Aorta (tissue), 5 donors: ENCODE measurements at regions not wholly inside any gene's neighbourhood (a gene's known extent, or its start where the extent isn't known, plus 50 kb on each side); places are given as distances from the start of the nearest gene placed in this dataset.

Experiments
- ATAC-seq: fragments of 200-7000 bp; cut with Tn5 transposase; one replicate; pipeline ENCODE4 v1.9.1; 2022; ENCODE audit warnings: moderate library complexity; ENCODE audit not compliant: low FRiP score
- DNase-seq, 2 donors: peaks; one replicate each; pipeline ENCODE4 v3.0.0-alpha.2; 2020
- H3K27ac ChIP-seq, 2 donors: one replicate each; pipeline ENCODE4 v1.5.1; 2013; ENCODE audit warnings: low read length in 2 of 2, mild to moderate bottlenecking in 2 of 2, moderate library complexity in 2 of 2, control low read depth in 1 of 2, inconsistent platforms in 1 of 2, low read depth in 1 of 2
- H3K27me3 ChIP-seq, 2 donors: one replicate each; pipeline ENCODE4 v1.6.1; 2013; ENCODE audit warnings: control low read depth in 1 of 2, low read length in 1 of 2, mild to moderate bottlenecking in 1 of 2, moderate library complexity in 1 of 2; ENCODE audit not compliant: insufficient read depth in 2 of 2, control insufficient read depth in 1 of 2
- H3K36me3 ChIP-seq, 2 donors: one replicate each; pipeline ENCODE4 v1.6.1; 2013; ENCODE audit warnings: control low read depth in 1 of 2, low read length in 1 of 2, mild to moderate bottlenecking in 1 of 2; ENCODE audit not compliant: insufficient read depth in 2 of 2, control insufficient read depth in 1 of 2
- H3K4me1 ChIP-seq, 2 donors: one replicate each; pipeline ENCODE4 v1.6.1; 2013; ENCODE audit warnings: low read length in 2 of 2, control low read depth in 1 of 2, mild to moderate bottlenecking in 1 of 2, moderate library complexity in 1 of 2; ENCODE audit not compliant: insufficient read depth in 2 of 2, control insufficient read depth in 1 of 2
- H3K4me3 ChIP-seq, 2 donors: one replicate each; pipeline ENCODE4 v1.5.1; 2013; ENCODE audit warnings: low read length in 2 of 2, control low read depth in 1 of 2, mild to moderate bottlenecking in 1 of 2
- H3K9me3 ChIP-seq: one replicate; pipeline ENCODE4 v1.6.1; 2013; ENCODE audit warnings: mild to moderate bottlenecking, low read length; ENCODE audit not compliant: control insufficient read depth
- WGBS, 2 donors: extraction: QIAGEN DNeasy Blood & Tissue Kit; methylation state at CpG; one replicate each; pipeline ENCODE4 v1.1.7; 2013; 5-methylcytosine and 5-hydroxymethylcytosine counted together
- intact Hi-C, 2 donors: fragments of 100-400 bp; cut with DNase I; formaldehyde crosslinking; loops; one replicate each; pipeline versions ENCODE4 v1.14.2 to v1.15.0; 2022
- donor health status: healthy with polysubstance abuse.
- donor health status: Bipolar disorder and iron deficiency.
- donor health status: DM: no; HTN: no; CAD: no.
- donor health status: DM: no; HTN: no; CAD: no.
- donor health status: DM: yes; HTN: yes; CAD: no.

GRCh38 chr9:27664121-27664779 is 91.0 kb upstream of the C9orf72 start:
- H3K27ac ChIP-seq, result no peak overlapping the region
- H3K4me3 ChIP-seq, result no peak overlapping the region
- H3K27me3 ChIP-seq, result no peaks in the 10 kb centered on the region
- no peak for ATAC-seq
- H3K9me3 ChIP-seq, result no peaks in the 10 kb centered on the region
- WGBS, 2 donors, result 43 to 55% methylated on average over 7 of the region's 7 CpGs
- no peaks in the 10 kb centered on the region for H3K4me1 ChIP-seq
- no peak for DNase-seq
- H3K36me3 ChIP-seq, result no peaks in the 10 kb centered on the region
- intact Hi-C loops, result no loop called here

- WGBS, 2 donors, result 67 to 75% methylated on average over 6 of the region's 6 CpGs
- Histone ChIP-seq H3K36me3 (no peaks in the 10 kb centered on the region), H3K9me3 (peaks cover 1% of the 10 kb centered on the region), H3K4me1 (no peaks in the 10 kb centered on the region), H3K4me3 (no peak overlapping the region), H3K27me3 (no peaks in the 10 kb centered on the region), H3K27ac (no peak overlapping the region)
- intact Hi-C loops, result no loop called here
- ATAC-seq (no peak), DNase-seq (no peak)
Measured at GRCh38 chr9:27665136-27665535, 91.9 kb upstream of the C9orf72 start.

GRCh38 chr9:27668280-27668679 is 95.0 kb upstream of the C9orf72 start:
- H3K27me3 ChIP-seq, result no peaks in the 10 kb centered on the region
- no peak overlapping the region for H3K27ac ChIP-seq
- DNase-seq (no peak), ATAC-seq (no peak)
- no peaks in the 10 kb centered on the region for H3K36me3 ChIP-seq
- H3K4me3 ChIP-seq, result no peak overlapping the region
- H3K4me1 ChIP-seq, result no peaks in the 10 kb centered on the region
- H3K9me3 ChIP-seq, result peaks cover 1% of the 10 kb centered on the region
- intact Hi-C loops, result no loop called here

GRCh38 chr9:27671636-27672035 is 98.4 kb upstream of the C9orf72 start:
- intact Hi-C loops, result no loop called here
- peaks cover 1% of the 10 kb centered on the region for H3K9me3 ChIP-seq
- H3K27ac ChIP-seq, result no peak overlapping the region
- no peaks in the 10 kb centered on the region for H3K36me3 ChIP-seq
- ATAC-seq (no peak), DNase-seq (no peak)
- 15 to 17% methylated on average over 5 of the region's 5 CpGs for WGBS, 2 donors
- no peaks in the 10 kb centered on the region for H3K4me1 ChIP-seq
- no peak overlapping the region for H3K4me3 ChIP-seq
- H3K27me3 ChIP-seq, result no peaks in the 10 kb centered on the region

GRCh38 chr9:27672718-27673117 is 99.4 kb upstream of the C9orf72 start:
- Histone ChIP-seq H3K9me3 (peaks cover 1% of the 10 kb centered on the region), H3K27ac (no peak overlapping the region), H3K27me3 (no peaks in the 10 kb centered on the region), H3K36me3 (no peaks in the 10 kb centered on the region), H3K4me1 (no peaks in the 10 kb centered on the region), H3K4me3 (no peak overlapping the region)
- WGBS, 2 donors, result 76 to 83% methylated on average over 3 of the region's 3 CpGs
- intact Hi-C loops, result no loop called here
- DNase-seq (no peak), ATAC-seq (no peak)

GRCh38 chr9:27673641-27674040 is 100.4 kb upstream of the C9orf72 start:
- no peak for DNase-seq
- no peak for ATAC-seq
- no peaks in the 10 kb centered on the region for H3K27me3 ChIP-seq
- intact Hi-C loops, result no loop called here
- peaks cover 1% of the 10 kb centered on the region for H3K9me3 ChIP-seq
- 80 to 83% methylated on average over 3 of the region's 3 CpGs for WGBS, 2 donors
- no peaks in the 10 kb centered on the region for H3K4me1 ChIP-seq
- H3K4me3 ChIP-seq, result no peak overlapping the region
- H3K27ac ChIP-seq, result no peak overlapping the region
- no peaks in the 10 kb centered on the region for H3K36me3 ChIP-seq

GRCh38 chr9:27675354-27675753 is 102.1 kb upstream of the C9orf72 start:
- H3K9me3 ChIP-seq, result no peaks in the 10 kb centered on the region
- ATAC-seq, result no peak
- intact Hi-C loops, result no loop called here
- H3K4me1 ChIP-seq, result no peaks in the 10 kb centered on the region
- WGBS, 2 donors, result 58 to 74% methylated on average over 6 of the region's 6 CpGs
- no peak for DNase-seq
- no peak overlapping the region for H3K27ac ChIP-seq
- no peaks in the 10 kb centered on the region for H3K36me3 ChIP-seq
- no peaks in the 10 kb centered on the region for H3K27me3 ChIP-seq
- no peak overlapping the region for H3K4me3 ChIP-seq

- DNase-seq, result no peak
- no peaks in the 10 kb centered on the region for H3K27me3 ChIP-seq
- no peak for ATAC-seq
- no peaks in the 10 kb centered on the region for H3K9me3 ChIP-seq
- no peak overlapping the region for H3K4me3 ChIP-seq
- 78 to 85% methylated on average over 2 of the region's 2 CpGs for WGBS, 2 donors
- no peak overlapping the region for H3K27ac ChIP-seq
- H3K36me3 ChIP-seq, result no peaks in the 10 kb centered on the region
- intact Hi-C loops, result no loop called here
- no peaks in the 10 kb centered on the region for H3K4me1 ChIP-seq
Measured at GRCh38 chr9:27676827-27677226, 103.5 kb upstream of the C9orf72 start.

- intact Hi-C loops, result no loop called here
- no peaks in the 10 kb centered on the region for H3K4me1 ChIP-seq
- H3K4me3 ChIP-seq, result no peak overlapping the region
- H3K9me3 ChIP-seq, result no peaks in the 10 kb centered on the region
- H3K27me3 ChIP-seq, result no peaks in the 10 kb centered on the region
- no peak overlapping the region for H3K27ac ChIP-seq
- no peaks in the 10 kb centered on the region for H3K36me3 ChIP-seq
- DNase-seq (no peak), ATAC-seq (no peak)
- WGBS, 2 donors, result 76 to 81% methylated on average over 2 of the region's 2 CpGs
Measured at GRCh38 chr9:27679338-27679737, 106.1 kb upstream of the C9orf72 start.
